ENCODE measurements at regions not wholly inside any gene's neighbourhood (a gene's known extent, or its start where the extent isn't known, plus 50 kb on each side); places are given as distances from the start of the nearest gene placed in this dataset.
"Not testable (repeated sequence)": the region's sequence is repeated elsewhere in the genome, so short reads cannot be mapped to it uniquely, and the experiment has no call there.

DNA sequence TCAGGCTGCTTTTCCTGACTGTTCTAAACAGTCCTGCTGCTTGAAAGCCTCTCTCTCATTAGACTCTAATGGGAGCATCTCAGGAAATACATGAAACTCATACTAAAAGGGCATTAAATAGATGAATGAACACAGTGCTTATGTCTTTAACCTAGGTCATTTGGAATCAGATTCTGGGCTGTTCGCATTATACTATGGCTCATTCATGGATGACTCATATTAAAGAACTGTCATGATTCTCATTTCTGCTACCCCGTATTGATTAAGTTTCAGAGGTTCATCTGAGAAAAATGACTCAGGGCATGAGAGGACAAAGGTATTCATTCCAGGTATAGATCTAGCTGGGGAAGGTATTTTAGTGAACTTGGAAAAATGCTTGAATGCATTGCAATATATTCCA lies 335.5 kb downstream of the GJA1 start:
- DNase-seq, result no peak

DNA sequence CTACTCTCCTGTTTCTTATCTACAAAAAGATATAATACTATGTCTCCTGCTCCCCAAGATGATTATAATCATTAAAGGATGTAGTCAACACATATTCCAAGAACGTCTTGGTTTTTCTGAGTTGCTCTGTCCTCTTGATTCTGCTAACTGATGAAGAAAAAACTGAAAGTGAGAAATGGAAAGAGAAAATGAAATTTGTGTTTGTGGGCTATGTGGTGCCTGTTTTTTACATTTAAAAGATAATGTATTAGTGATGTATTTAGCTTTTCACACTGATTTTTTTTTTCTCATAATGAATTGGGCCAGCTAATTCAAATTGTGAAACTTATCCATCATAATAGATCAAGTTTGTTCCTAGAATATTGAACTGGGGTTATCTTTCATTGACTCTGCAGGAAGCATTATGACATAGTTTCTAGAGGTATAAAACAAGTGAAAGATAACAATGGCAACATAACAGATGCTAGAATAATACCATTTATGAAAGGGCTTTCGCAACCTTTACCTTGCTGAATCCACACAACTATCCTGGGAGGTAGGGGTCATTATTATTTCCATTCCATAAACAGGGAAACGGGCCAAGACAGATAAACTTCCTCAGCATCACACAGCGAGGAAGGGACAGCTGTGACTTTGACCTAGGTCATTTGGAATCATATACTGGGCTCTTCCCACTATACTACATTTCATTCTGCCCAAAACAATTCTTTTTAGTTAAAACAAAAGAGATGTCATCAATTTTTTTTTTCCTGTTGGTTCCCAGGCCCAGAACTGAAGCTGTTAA lies 336.7 kb downstream of the GJA1 start:
- DNase-seq, result no peak

DNA sequence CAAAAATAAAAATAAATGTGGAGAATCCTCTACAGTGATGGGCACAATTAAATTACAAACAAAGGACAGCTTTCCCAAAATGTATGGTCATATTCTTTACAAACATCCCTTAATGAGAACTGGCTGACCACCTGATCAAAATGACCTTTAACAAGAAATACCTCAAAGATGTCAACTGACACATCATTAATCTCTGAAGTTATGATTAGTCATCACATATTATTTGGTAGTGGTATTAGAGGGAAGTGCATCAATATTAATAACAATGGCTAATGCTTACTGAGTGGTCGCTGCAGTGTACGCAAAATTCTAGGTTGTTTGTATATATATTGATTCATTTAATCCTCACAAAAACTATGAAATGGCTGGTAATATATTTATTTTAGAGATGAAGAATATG lies 340.6 kb downstream of the GJA1 start:
- no peak for DNase-seq

DNA sequence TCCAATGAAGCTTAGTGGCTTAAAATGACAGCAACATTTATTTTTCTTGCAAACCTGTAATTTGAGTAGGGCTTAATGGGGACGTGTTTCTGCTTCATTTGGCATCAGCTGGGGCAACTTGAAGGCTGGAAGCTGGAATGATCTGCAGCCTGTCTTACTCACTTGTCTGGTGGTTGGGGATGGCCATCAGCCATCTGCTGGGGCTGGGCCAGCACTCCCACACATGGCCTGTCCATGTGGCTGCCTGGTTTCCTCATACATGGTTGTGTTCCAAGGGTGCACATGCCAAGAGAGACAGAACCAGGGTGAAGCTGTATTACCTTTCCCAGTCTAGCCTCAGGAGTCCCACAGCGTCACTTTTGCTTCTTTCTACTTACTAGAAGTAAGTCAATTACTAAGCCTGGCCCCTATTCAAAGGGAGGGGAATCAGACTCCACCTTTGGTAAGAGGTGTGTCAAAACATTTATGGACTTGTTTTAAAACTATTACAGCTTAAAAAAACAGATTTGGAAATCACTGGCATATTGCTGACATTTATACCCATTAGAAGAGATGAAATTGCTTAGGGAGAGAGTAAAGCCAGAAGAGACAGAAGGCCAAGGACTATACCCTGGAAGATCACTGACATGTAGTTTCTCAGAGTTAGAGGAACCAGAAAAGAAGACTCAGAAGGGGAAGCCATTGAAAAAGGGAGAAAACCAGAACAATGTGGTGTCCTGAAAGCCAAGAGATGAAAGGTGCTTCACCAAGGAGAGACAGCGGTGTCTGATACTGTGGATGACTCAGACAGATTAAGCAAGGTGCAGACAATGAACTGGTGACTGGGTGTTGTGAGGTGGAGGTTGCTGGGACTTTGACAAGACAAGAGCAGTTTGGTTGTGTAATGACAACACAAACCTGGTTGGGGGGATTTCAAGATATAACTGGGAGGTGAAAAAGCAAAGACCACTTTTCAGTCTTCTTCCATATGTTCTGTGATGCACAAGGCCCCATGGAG lies 345.2 kb downstream of the GJA1 start:
- peak; percentile 67 for DNase-seq

DNA sequence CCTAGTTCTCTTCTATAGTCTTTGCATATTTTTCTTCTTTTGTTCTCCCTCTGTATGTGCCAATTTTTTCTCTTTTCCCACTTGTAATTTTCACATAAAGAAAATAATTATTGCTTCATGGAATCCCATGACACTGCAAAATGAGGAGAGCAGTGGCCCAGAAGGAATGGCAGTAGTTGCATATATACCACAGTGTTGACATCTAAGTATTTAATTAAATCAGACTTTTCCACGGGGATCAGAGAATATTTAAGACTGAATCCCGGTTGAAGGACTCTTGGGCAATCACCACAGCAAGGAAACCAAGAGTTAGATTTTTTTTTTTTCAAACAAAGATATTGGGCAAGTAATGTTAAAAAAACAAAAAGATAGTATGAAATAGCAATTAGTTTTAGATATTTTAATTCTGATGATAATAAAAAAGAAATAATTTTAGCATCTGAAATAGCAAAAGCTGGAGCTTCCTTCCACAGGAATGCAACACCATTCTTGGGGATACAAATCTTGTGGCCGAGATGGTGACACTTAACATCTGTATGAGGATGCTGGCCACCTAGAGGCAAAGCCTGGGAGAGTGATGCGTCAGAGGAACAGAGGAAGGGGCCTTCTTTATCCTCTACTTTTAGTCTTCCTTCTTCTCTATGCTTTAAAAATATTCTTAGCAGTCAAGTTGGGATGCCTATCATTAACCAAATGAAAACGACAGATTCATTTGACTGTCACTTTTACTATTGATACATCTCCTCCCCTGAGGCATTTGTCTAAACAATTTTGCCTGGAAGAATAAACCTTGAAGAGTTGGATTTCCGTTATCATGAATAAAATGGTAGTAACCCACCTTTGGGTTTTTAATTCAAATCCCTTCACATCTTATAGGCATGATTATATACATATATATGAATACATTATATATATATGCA lies 356.2 kb downstream of the GJA1 start:
- peak; percentile 71 for DNase-seq

DNA sequence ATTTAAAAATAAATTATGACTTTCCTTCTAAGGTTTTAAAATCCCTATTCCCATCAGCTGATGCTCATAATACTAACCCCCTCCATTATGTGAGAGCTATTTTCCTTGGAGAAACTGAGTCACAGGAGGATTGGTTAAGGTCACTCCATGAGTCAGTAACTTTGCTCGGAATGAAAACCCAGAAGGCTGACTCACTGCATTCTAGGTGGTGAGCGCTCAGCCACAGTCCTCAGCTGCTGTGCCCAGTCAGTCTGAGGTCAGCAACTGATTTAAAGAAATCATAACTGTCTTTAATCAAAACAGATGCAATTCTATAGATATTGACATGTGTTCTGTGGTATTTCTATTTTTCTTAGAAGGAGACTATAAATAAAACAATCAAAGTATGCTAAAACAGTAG lies 359.2 kb downstream of the GJA1 start:
- DNase-seq, result peak; percentile 97

DNA sequence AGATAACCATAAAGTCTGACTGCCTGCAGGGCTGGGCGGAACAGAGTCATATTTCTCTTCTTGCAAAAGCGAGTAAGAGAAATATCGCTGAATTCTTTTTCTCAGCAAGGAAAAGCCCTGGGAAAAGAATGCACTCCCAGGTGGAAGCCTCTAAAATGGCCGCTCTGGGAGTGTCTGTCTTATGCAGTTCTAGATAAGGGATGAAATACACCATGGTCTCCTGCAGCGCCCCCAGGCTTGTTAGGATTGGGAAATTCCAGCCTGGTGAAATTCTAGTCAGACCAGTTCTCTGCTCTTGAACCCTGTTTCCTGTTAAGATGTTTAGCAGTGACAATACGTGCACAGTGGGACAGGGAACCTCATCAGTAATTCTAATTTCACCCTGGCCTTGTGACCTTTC lies 362.2 kb downstream of the GJA1 start:
- not testable (repeated sequence) for DNase-seq

DNA sequence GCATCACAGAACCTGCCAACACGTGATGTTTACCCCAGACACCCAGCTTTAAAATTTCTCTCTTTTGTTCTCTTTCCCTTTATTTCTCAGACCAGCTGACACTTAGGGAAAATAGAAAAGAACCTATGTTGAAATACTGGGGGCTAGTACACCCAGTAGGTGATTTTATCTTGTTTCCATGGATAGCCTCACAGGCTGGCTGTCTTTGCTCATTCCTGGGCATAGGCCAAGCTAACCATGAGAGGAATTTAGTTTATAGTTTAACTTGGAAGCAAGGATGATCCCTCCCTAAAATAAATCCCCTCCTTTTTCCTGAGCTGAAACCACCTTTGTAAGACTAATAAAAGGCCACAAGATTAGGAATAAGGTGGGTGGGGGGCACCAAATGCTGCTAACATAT lies 362.7 kb downstream of the GJA1 start:
- DNase-seq, result peak; percentile 16

DNA sequence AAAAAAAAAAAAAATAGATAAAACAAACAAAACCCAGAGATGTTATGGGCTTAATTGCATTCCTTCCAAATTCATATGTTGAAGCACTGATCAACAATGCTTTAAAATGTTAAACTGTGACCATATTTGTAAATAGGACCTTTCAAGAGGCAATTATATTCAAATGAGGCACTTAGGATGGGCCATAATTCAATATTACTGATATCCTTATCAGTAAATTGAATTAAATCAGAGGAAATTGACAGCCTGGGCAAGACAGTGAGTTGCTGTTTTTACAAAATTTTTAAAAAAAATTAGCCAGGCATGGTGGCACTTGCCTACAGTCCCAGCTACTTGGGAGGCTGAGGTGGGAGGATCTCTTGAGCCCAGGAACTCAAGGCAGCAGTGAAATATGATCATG lies 364.1 kb downstream of the GJA1 start:
- DNase-seq, result no peak

DNA sequence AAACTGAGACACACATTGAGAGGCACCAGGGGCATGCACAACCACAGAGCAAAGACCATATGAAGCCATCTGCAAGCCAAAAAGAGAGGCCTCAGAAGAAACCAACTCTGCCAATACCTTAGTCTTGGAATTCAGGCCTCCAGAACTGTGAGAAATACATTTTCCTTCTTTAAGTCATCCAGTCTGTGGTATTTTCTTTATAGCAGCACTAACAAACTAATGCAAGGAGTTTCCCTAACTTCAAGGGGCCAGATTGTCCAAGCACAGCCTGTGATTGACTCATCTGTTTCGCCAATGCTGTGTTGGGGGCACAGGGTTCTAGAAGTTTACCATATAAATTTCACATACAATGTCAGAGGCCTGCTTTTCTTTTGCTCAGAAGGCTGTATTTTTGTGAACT lies 364.6 kb downstream of the GJA1 start:
- peak; percentile 80 for DNase-seq

DNA sequence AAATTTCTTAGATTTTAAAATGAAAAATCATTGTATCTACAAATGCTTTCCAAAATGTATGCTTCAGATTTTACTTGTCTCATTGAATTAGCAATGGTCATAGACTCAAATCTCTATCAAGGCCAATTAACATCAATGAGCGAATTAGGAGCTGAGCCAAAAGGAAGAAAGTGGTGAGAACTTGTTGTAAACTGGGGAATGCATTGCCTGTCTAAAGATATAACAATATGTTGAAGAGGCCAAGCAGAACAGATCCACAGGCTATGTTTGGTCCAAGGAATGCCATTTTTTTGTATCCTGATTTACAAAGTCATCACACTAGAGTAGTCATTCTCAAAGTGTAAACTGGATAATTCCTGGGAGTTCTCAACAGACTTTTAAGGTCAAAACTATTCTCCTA lies 370.7 kb downstream of the GJA1 start:
- DNase-seq, result no peak

DNA sequence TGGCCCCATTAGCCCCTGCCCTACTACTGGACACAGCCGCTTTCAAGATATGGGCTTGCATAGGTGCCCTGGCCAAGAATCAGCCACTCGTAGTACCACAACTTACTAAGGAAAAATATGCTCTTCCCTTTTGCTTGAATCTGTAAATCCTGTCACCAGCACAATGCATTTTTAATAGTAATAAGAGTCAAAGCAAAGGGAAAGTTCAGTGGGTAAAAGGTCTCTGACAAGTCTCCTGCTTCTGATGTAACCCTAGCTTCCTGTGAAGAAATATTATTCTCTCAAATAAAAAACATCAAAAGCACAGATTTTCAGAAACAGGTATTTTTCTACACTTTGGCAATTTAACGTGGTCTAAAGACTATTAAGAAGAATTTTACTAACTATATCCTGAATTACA lies 373.8 kb downstream of the GJA1 start:
- no peak for DNase-seq

DNA sequence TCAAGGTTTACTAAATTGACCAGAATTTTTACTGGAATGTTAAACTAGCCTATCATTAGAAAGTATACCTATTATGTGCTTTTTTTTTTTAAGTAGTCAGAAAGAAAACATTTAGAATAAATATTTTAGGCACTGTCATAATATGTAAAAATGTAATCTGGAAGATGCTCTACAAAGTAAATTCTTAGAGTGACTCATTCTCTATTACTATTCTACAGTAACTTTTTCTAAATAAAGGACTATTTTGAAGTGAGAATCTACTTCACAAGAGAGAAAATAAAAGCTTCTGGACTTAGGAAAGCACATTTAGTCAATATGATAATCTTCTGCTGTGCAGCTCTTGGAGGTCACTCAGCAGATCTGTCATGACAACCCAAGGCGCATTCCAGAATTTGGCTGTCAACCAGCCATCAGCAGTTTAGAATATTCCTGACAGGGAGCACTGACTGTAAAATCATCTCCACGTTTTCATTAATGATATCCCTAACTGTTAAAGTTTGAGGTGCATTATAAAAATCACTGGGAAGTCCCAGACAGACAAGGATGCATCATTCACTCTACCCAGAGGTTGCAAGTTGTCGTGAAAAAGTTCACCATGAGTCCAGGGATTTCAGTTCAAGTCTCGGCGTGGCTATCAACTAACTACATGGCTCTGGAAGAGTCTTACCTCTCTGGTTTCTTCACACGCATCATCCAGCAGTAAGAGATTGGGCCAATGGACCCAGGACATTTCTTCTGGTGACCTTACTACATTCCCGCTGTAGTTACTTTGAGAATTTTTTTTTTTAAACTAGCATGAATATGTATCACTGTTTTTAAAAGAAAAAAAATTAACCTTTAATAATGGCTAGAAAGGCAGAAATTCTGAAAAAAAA lies 374.9 kb downstream of the GJA1 start:
- peak; percentile 54 for DNase-seq

DNA sequence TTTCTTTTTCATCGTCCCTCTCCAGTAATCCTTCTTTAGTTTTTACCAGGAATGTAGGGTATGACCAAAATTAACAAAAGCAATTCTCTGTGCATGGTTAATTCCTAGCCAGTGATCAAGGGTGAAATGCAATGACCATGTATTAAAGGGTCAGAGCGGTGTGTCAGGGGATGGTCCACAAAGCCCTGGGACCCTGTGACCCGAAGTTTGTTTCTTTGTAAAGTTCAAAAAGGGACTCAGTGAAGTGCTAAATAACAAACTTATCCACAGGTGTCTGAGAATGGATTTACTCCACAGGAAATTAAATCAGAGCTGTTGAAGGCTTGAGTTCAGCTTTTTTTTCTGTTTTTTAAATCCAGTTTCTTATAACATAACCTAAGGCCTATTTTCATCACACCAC lies 375.7 kb downstream of the GJA1 start:
- DNase-seq, result no peak

DNA sequence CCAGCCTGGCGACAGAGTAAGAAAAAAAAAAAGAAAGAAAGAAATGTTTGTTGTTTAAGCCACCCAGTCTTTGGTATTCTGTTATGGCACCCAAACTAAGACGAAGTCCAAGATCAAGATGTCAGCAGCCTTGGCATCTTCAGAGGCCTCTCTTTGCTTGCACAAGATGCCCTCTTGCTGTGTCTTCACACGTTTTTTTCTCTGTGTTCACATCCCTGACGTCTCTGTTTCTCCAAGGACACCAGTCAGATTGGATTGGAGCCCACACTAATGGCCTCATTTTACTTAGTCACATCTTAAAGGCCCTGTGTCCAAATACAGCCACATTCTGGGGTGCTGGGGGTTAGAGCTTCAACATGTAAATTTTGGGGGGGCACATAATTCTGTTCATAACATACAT lies 380.9 kb downstream of the GJA1 start:
- peak; percentile 16 for DNase-seq

DNA sequence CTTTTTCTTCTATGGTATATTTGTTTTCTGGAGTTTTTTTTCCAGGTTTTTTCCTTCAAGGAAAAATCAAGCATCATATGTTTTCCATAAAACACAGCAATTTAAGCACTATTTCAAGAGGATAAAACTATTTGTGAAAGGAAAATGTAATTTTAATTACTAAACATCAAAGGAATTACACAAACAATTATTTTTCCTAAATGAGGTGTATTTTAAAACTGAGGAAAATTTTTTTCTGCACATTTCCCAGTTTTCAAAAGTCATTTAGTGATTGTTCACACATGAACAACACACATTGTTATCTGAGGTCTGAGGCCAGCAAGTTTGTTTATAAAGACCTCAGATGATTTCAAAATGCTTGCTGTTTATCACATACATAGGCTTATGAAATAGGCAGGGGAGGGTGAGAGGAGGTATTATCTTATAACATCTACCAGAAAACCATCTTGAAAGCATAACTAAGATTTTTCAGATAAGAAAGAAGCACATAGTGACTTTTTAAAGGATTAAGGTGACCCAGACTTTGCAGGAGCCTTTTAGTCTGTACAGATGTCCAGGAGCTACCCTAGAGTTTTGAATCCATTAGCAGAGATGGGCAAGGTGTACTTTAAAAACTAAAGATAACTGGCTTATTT lies 381.6 kb downstream of the GJA1 start:
- no peak for DNase-seq

DNA sequence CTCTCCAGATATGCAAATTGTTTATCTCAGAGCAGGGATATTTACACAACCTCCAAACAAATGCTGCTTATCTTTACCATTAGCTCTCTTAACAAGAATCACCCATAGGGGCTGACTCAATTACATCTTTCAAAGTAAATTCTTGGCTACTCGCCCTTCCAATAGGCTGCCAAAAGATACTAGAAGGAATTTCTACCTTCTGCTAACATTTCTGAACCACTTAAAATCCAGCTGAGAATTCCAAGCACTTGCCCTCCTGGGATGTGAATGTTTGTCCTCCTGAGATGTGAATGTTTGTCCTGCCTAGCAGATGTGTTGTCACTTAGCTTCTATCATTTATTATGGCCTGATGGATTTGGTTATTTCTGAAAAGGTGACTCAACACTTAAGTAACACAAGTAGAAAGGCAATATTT lies 388.0 kb downstream of the GJA1 start:
- peak; percentile 89 for DNase-seq

DNA sequence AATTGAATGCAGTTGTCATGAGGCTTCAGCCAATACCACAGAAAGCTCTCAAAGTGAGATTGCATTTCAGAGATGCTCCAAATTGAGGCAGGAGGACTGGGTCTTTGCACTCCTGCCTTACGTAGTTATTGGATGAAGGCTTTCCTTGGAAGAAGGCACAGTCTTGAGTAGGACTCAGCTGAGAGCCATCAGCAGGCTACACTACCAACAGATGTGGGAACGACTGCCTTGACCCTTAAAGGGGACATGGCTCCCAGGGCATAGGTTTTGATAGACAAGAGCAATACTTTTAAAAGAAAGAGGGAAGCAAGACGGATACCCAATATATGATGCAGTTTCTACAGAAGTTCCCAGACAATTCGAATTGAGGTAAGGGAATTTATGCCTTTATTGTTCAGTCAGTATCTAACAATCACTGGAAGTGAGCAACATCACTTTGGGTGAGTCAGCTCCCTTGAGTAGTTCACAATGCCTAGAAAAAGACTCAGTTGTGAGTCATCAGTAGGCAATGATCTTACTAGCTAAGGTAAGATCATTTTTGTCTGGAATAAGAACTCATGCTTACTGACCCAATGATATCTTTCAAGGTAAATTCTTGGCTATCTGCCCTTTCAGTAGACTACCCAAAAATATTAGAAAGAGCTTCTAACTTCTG lies 390.8 kb downstream of the GJA1 start:
- DNase-seq, result peak; percentile 91

DNA sequence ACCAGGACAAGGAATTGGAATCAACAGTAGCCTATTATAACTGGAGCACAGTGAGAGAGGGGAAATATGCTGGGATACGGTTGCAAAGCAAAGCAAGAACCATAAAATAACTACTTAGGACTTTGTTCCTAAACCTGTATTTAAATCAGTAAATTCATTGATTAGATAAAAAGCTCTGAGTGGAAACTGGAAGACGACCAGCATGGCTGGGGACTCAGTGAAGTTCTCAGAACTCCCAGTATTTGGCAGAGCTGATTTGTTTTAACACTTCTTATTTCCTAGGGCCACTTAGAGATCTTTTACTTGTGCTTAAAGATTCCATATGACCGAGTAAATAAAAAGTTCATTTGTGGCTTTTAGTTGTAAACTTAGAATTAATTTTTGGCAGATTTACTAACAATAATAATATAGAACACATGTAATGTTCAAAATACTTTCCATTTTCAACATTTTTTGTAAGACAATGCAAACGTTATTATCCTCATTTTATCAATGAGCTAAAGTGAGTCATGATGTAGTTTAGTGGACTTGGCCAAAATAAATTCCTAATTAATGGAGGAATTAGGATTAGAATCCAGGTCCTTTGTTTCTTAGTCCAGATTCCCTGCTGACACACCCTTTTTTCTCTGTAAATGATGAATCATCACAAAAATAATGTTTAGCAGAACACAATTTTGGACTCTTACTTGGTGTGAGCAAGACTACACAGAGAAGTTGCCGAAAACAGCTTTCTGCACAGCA lies 392.9 kb downstream of the GJA1 start:
- DNase-seq, result peak; percentile 20

DNA sequence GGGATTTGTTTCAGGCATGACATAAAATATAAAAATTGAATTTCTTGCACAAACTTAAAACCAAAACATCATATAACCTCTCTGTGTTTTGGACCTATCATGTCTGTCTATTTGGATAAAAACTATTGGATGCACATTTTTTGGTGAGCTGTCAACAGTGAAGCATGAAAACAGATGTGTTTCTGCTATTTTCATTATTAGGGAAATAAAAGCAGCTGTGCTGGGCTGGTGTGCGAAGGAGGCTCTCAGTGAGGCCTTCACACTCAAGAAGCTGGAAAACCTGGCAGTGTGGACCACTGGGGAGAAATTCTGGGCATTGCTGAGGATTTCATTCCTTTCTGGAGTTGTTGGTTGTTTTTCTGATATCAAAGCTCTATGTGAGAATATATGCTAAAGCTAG lies 395.3 kb downstream of the GJA1 start:
- DNase-seq, result no peak

All from fibroblast of skin of back (primary cell).